Sciatic nerve (tissue), 2 donors: ENCODE measurements at regions not wholly inside any gene's neighbourhood (a gene's known extent, or its start where the extent isn't known, plus 50 kb on each side); places are given as distances from the start of the nearest gene placed in this dataset.
"Not testable (repeated sequence)": the region's sequence is repeated elsewhere in the genome, so short reads cannot be mapped to it uniquely, and the experiment has no call there.

Source experiments
- ATAC-seq: fragments of 200-7000 bp; cut with Tn5 transposase; one replicate; pipeline ENCODE4 v1.9.1; 2020; ENCODE audit warnings: mild to moderate bottlenecking, moderate library complexity
- DNase-seq: peaks from one replicate; pipeline ENCODE4 v3.0.0-alpha.2; 2020; ENCODE audit warnings: low spot score
- intact Hi-C: fragments of 100-400 bp; cut with DNase I; formaldehyde crosslinking; loops from one replicate; pipeline ENCODE4 v1.14.2; 2022
- donor health status: DM: no; HTN: no; CAD: no.
- donor health status: DM: no; HTN: no; CAD: no.

- DNase-seq (no peak), ATAC-seq (no peak)
- intact Hi-C loops = no loop called here
Observed at GRCh38 chr11:92554688-92555087, 330.1 kb downstream of the FAT3 start.

- intact Hi-C loops = no loop called here
- DNase-seq (no peak), ATAC-seq (no peak)
Observed at GRCh38 chr11:92556431-92556830, 331.8 kb downstream of the FAT3 start.

- no peak for DNase-seq
- no peak for ATAC-seq
- intact Hi-C loops = no loop called here
Observed at GRCh38 chr11:92557879-92558278, 333.3 kb downstream of the FAT3 start.

- intact Hi-C loops = no loop called here
- ATAC-seq (no peak), DNase-seq (no peak)
Observed at GRCh38 chr11:92558323-92558722, 333.7 kb downstream of the FAT3 start.

GRCh38 chr11:92569726-92570125, 345.1 kb downstream of the FAT3 start:
- DNase-seq = no peak
- ATAC-seq = no peak
- intact Hi-C loops = no loop called here

GRCh38 chr11:92572559-92572958, 347.9 kb downstream of the FAT3 start:
- DNase-seq = no peak
- no peak for ATAC-seq
- intact Hi-C loops = no loop called here

- DNase-seq (no peak), ATAC-seq (no peak)
- intact Hi-C loops = no loop called here
Observed at GRCh38 chr11:92576315-92576714, 351.7 kb downstream of the FAT3 start.

GRCh38 chr11:92580908-92581307, 356.3 kb downstream of the FAT3 start:
- intact Hi-C loops = no loop called here
- DNase-seq (no peak), ATAC-seq (no peak)

GRCh38 chr11:92588393-92588792, 363.8 kb downstream of the FAT3 start:
- intact Hi-C loops = no loop called here
- no peak for ATAC-seq
- DNase-seq = no peak

GRCh38 chr11:92589512-92589911, 364.9 kb downstream of the FAT3 start:
- intact Hi-C loops = no loop called here
- DNase-seq = no peak
- ATAC-seq = no peak

- DNase-seq (no peak), ATAC-seq (no peak)
- intact Hi-C loops = no loop called here
Observed at GRCh38 chr11:92591521-92591920, 366.9 kb downstream of the FAT3 start.

GRCh38 chr11:92594251-92594650, 369.6 kb downstream of the FAT3 start:
- DNase-seq (no peak), ATAC-seq (no peak)
- intact Hi-C loops = no loop called here

- DNase-seq = no peak
- intact Hi-C loops = no loop called here
- no peak for ATAC-seq
Observed at GRCh38 chr11:92595052-92595451, 370.4 kb downstream of the FAT3 start.

- intact Hi-C loops = no loop called here
- DNase-seq = no peak
- no peak for ATAC-seq
Observed at GRCh38 chr11:92596596-92597317, 372.1 kb downstream of the FAT3 start.

- ATAC-seq (no peak), DNase-seq (no peak)
- intact Hi-C loops = no loop called here
Observed at GRCh38 chr11:92601048-92601447, 368.4 kb upstream of the MTNR1B start.

GRCh38 chr11:92605667-92606066, 363.8 kb upstream of the MTNR1B start:
- DNase-seq = no peak
- intact Hi-C loops = no loop called here
- ATAC-seq = no peak

GRCh38 chr11:92607969-92608722, 361.3 kb upstream of the MTNR1B start:
- ATAC-seq (no peak), DNase-seq (no peak)
- intact Hi-C loops = no loop called here

GRCh38 chr11:92611157-92611556, 358.3 kb upstream of the MTNR1B start:
- intact Hi-C loops = no loop called here
- no peak for ATAC-seq
- no peak for DNase-seq

GRCh38 chr11:92618020-92618419, 351.4 kb upstream of the MTNR1B start:
- DNase-seq, ATAC-seq, intact Hi-C loops: not testable (repeated sequence)

GRCh38 chr11:92623055-92623454, 346.4 kb upstream of the MTNR1B start:
- DNase-seq (no peak), ATAC-seq (no peak)
- intact Hi-C loops = no loop called here

GRCh38 chr11:92625894-92626293, 343.6 kb upstream of the MTNR1B start:
- intact Hi-C loops = no loop called here
- ATAC-seq = no peak
- DNase-seq = no peak
